H9 (cell line): ENCODE measurements at regions not wholly inside any gene's neighbourhood (a gene's known extent, or its start where the extent isn't known, plus 50 kb on each side); places are given as distances from the start of the nearest gene placed in this dataset.
"Not testable (repeated sequence)": the region's sequence is repeated elsewhere in the genome, so short reads cannot be mapped to it uniquely, and the experiment has no call there.

ENCODE experiments used
- DNase-seq: peaks from one replicate; pipeline ENCODE4 v3.0.0-alpha.2; 2017
- H2AFZ ChIP-seq: one replicate; pipeline ENCODE4 v1.6.1; 2013; ENCODE audit warnings: mild to moderate bottlenecking, low read length, control low read depth, moderate library complexity
- H2AK5ac ChIP-seq: 2 replicates; pipeline ENCODE4 v1.6.1; 2013; ENCODE audit warnings: low read length, control low read depth, mixed read lengths; ENCODE audit not compliant: insufficient read length
- H2BK120ac ChIP-seq: one replicate; pipeline ENCODE4 v1.6.1; 2013; ENCODE audit warnings: low read depth, mild to moderate bottlenecking, low read length, control low read depth, inconsistent platforms; ENCODE audit not compliant: poor library complexity, severe bottlenecking
- H2BK12ac ChIP-seq: 2 replicates; pipeline ENCODE4 v1.6.1; 2013; ENCODE audit warnings: low read length, control low read depth, mixed read lengths, low read depth; ENCODE audit not compliant: insufficient read length
- H2BK15ac ChIP-seq: 2 replicates; pipeline ENCODE4 v1.6.1; 2013; ENCODE audit warnings: low read depth, low read length, control low read depth
- H2BK20ac ChIP-seq: one replicate; pipeline ENCODE4 v1.6.1; 2013; ENCODE audit warnings: low read depth, mild to moderate bottlenecking, low read length, control low read depth, inconsistent platforms; ENCODE audit not compliant: poor library complexity, severe bottlenecking
- H2BK5ac ChIP-seq: 2 replicates; pipeline ENCODE4 v1.6.1; 2013; ENCODE audit warnings: low read length, control low read depth, mixed read lengths; ENCODE audit not compliant: insufficient read length
- H3K14ac ChIP-seq: 2 replicates; pipeline ENCODE4 v1.6.1; 2013; ENCODE audit warnings: low read length, control low read depth; ENCODE audit not compliant: insufficient read depth
- H3K18ac ChIP-seq: 2 replicates; pipeline ENCODE4 v1.6.1; 2013; ENCODE audit warnings: low read depth, mild to moderate bottlenecking, mixed read lengths, low read length, control low read depth; ENCODE audit not compliant: insufficient read length
- H3K23ac ChIP-seq: 2 replicates; pipeline ENCODE4 v1.6.1; 2013; ENCODE audit warnings: low read length, control low read depth, mixed read lengths, low read depth; ENCODE audit not compliant: insufficient read length
- H3K23me2 ChIP-seq: 2 replicates; pipeline ENCODE4 v1.6.1; 2013; ENCODE audit warnings: low read depth, mild to moderate bottlenecking, mixed read lengths, low read length, control low read depth; ENCODE audit not compliant: insufficient read length, poor library complexity, severe bottlenecking
- H3K27ac ChIP-seq: 2 replicates; pipeline ENCODE4 v1.5.1; 2013; ENCODE audit warnings: low read length, control low read depth, mixed read lengths, low read depth; ENCODE audit not compliant: insufficient read length
- H3K27me3 ChIP-seq: 2 replicates; pipeline ENCODE4 v1.6.1; 2013; ENCODE audit warnings: low read length, control low read depth, inconsistent platforms; ENCODE audit not compliant: insufficient read depth
- H3K4ac ChIP-seq: 2 replicates; pipeline ENCODE4 v1.6.1; 2013; ENCODE audit warnings: low read depth, mild to moderate bottlenecking, control low read depth, inconsistent platforms, low read length, moderate library complexity
- H3K4me1 ChIP-seq: 2 replicates; pipeline ENCODE4 v1.6.1; 2013; ENCODE audit warnings: low read length, control low read depth, inconsistent platforms; ENCODE audit not compliant: insufficient read depth
- H3K4me2 ChIP-seq: 2 replicates; pipeline ENCODE4 v1.6.1; 2013; ENCODE audit warnings: low read length, control low read depth, mixed read lengths; ENCODE audit not compliant: insufficient read length, insufficient read depth
- H3K56ac ChIP-seq: 2 replicates; pipeline ENCODE4 v1.6.1; 2013; ENCODE audit warnings: low read depth, mild to moderate bottlenecking, mixed read lengths, low read length, control low read depth; ENCODE audit not compliant: insufficient read length
- H3K79me1 ChIP-seq: 2 replicates; pipeline ENCODE4 v1.6.1; 2013; ENCODE audit warnings: low read depth, mild to moderate bottlenecking, moderate library complexity, low read length, control low read depth, inconsistent platforms; ENCODE audit not compliant: insufficient read depth, poor library complexity, severe bottlenecking
- H3K79me2 ChIP-seq: 2 replicates; pipeline ENCODE4 v1.6.1; 2013; ENCODE audit warnings: low read length, control low read depth, inconsistent platforms; ENCODE audit not compliant: insufficient read depth
- H3K9ac ChIP-seq: 2 replicates; pipeline ENCODE4 v1.6.1; 2013; ENCODE audit warnings: low read length, control low read depth, mixed read lengths; ENCODE audit not compliant: insufficient read length; ENCODE audit errors: extremely low read depth
- H3K9me3 ChIP-seq: one replicate; pipeline ENCODE4 v1.6.1; 2013; ENCODE audit warnings: low read depth, low read length, inconsistent platforms; ENCODE audit not compliant: control insufficient read depth
- H3T11ph ChIP-seq: one replicate; pipeline ENCODE4 v1.6.1; 2013; ENCODE audit warnings: mild to moderate bottlenecking, low read length, control low read depth, inconsistent platforms
- H4K20me1 ChIP-seq: one replicate; pipeline ENCODE4 v1.6.1; 2013; ENCODE audit not compliant: control insufficient read depth, insufficient read length, insufficient read depth
- H4K5ac ChIP-seq: 2 replicates; pipeline ENCODE4 v1.6.1; 2013; ENCODE audit warnings: low read depth, mild to moderate bottlenecking, mixed read lengths, low read length, control low read depth; ENCODE audit not compliant: insufficient read length
- H4K8ac ChIP-seq: replicated peaks from 2 replicates; pipeline ENCODE4 v1.6.1; 2013; ENCODE audit warnings: low read length, control low read depth, mixed read lengths, low read depth; ENCODE audit not compliant: insufficient read length
- H4K91ac ChIP-seq: 2 replicates; pipeline ENCODE4 v1.6.1; 2013; ENCODE audit warnings: low read depth, mild to moderate bottlenecking, moderate library complexity, mixed read lengths, low read length, control low read depth; ENCODE audit not compliant: insufficient read length
- H3K27ac Mint-ChIP-seq, 3 experiments: 2 replicates in 2 of 3; 3 replicates in 1 of 3; pipeline ENCODE4 v1.8.0; 2020 to 2021; ENCODE audit warnings: mixed read lengths in 3 of 3, mild to moderate bottlenecking in 1 of 3, moderate library complexity in 1 of 3
- H3K27me3 Mint-ChIP-seq: 2 replicates; pipeline ENCODE4 v1.8.0; 2021; ENCODE audit warnings: low read depth, mild to moderate bottlenecking, moderate library complexity, mixed read lengths
- H3K36me3 Mint-ChIP-seq, 3 experiments: 2 replicates in 2 of 3; 3 replicates in 1 of 3; pipeline ENCODE4 v1.8.0; 2020 to 2021; ENCODE audit warnings: low read depth in 3 of 3, mixed read lengths in 3 of 3; ENCODE audit not compliant: insufficient read depth in 1 of 3
- H3K4me1 Mint-ChIP-seq, 2 experiments: 2 replicates each; pipeline ENCODE4 v1.8.0; 2020; ENCODE audit warnings: mixed read lengths in 2 of 2
- H3K4me3 Mint-ChIP-seq, 2 experiments: 2 replicates in 1 of 2; 3 replicates in 1 of 2; pipeline ENCODE4 v1.8.0; 2020 to 2021; ENCODE audit warnings: mild to moderate bottlenecking in 2 of 2, mixed read lengths in 2 of 2, moderate library complexity in 1 of 2
- H3K9me3 Mint-ChIP-seq, 2 experiments: 2 replicates in 1 of 2; 3 replicates in 1 of 2; pipeline ENCODE4 v1.8.0; 2020; ENCODE audit warnings: mild to moderate bottlenecking in 2 of 2, mixed read lengths in 2 of 2, moderate library complexity in 1 of 2
- CTCF ChIP-seq: fragments of 200-600 bp; sonication (generic); conservative IDR thresholded peaks from 3 replicates; pipeline ENCODE4 v1.8.0; 2021; ENCODE audit warnings: antibody characterized with exemption, mild to moderate bottlenecking
- WGBS: extraction: QIAGEN DNeasy Blood & Tissue Kit; methylation state at CpG from one replicate; pipeline ENCODE4 v1.1.7; 2013; ENCODE audit warnings: missing lambda C conversion rate, low lambda C conversion rate, mixed read lengths; ENCODE audit not compliant: insufficient read length; ENCODE audit errors: extremely low coverage; 5-methylcytosine and 5-hydroxymethylcytosine counted together

GRCh38 chr2:182506606-182507005, 79.8 kb upstream of the PDE1A start:
- Mint-ChIP-seq H3K27ac (peak overlapping the region in 1 of 3 experiments; percentile 29; a peak in 1 of 7 replicates), H3K27me3 (no peaks in the 10 kb centered on the region), H3K36me3 (no peaks in the 10 kb centered on the region), H3K4me1 (no peaks in the 10 kb centered on the region), H3K9me3 (no peaks in the 10 kb centered on the region), H3K4me3 (no peak overlapping the region)
- Histone ChIP-seq H3K4me2 (no peak overlapping the region), H2AK5ac (no peak overlapping the region), H3K18ac (no peak overlapping the region), H3K23me2 (no peaks in the 10 kb centered on the region), H2BK120ac (no peak overlapping the region), H2BK20ac (no peak overlapping the region), H3K79me1 (no peaks in the 10 kb centered on the region), H3K27ac (no peak overlapping the region), H4K20me1 (no peaks in the 10 kb centered on the region), H3K14ac (no peak overlapping the region), H3K4ac (no peak overlapping the region), H2AFZ (no peak overlapping the region), H2BK12ac (no peak overlapping the region), H4K91ac (no peak overlapping the region), H3T11ph (no peak overlapping the region), H3K9me3 (no peaks in the 10 kb centered on the region), H2BK15ac (no peak overlapping the region), H3K27me3 (no peaks in the 10 kb centered on the region), H3K56ac (no peak overlapping the region), H3K9ac (no peak overlapping the region), H3K23ac (no peak overlapping the region), H3K4me1 (no peaks in the 10 kb centered on the region), H4K8ac (no peak overlapping the region), H2BK5ac (no peak overlapping the region), H4K5ac (no peak overlapping the region), H3K79me2 (no peaks in the 10 kb centered on the region)
- no peak for DNase-seq
- no peak for TF ChIP-seq CTCF

- not testable (repeated sequence) for H4K20me1 ChIP-seq, H3K23me2 ChIP-seq, H4K5ac ChIP-seq, H3K27ac Mint-ChIP-seq, H3K9me3 ChIP-seq, H3K4me3 Mint-ChIP-seq, H3K14ac ChIP-seq, H3K4me1 Mint-ChIP-seq, H3K79me1 ChIP-seq, H3K9ac ChIP-seq, H3K27ac ChIP-seq, H3K18ac ChIP-seq, H2AFZ ChIP-seq, H2BK5ac ChIP-seq, H2BK15ac ChIP-seq, H2BK120ac ChIP-seq, H3K9me3 Mint-ChIP-seq, H3K56ac ChIP-seq, H4K91ac ChIP-seq, H3K27me3 Mint-ChIP-seq, H3K36me3 Mint-ChIP-seq, H2BK12ac ChIP-seq, H3K4me2 ChIP-seq, H2BK20ac ChIP-seq, H3K4ac ChIP-seq, H3K79me2 ChIP-seq, H4K8ac ChIP-seq, H3K4me1 ChIP-seq, H3K23ac ChIP-seq, DNase-seq, H2AK5ac ChIP-seq, H3T11ph ChIP-seq, H3K27me3 ChIP-seq
- no CpG with 5 or more reads among the region's 4 CpGs for WGBS
These were observed 81.7 kb upstream of the PDE1A start for GRCh38 chr2:182508583-182508982.
